ENCODE measurements at regions not wholly inside any gene's neighbourhood (a gene's known extent, or its start where the extent isn't known, plus 50 kb on each side); places are given as distances from the start of the nearest gene placed in this dataset.

- TF ChIP-seq CTCF (IDR thresholded peaks at IDR 0.05) (no peak), POLR2A (IDR thresholded peaks at IDR 0.05) (no peak)
Measured at GRCh38 chr20:51135926-51136715, 113.2 kb upstream of the KCNG1 start.
